Omental fat pad (tissue), 3 donors: ENCODE measurements at regions not wholly inside any gene's neighbourhood (a gene's known extent, or its start where the extent isn't known, plus 50 kb on each side); places are given as distances from the start of the nearest gene placed in this dataset.
A peak's percentile ranks its signal among the peaks of the same experiment; 100 is the strongest.

Experiments
- ATAC-seq: fragments of 150-250 bp; one replicate; pipeline ENCODE4 v1.9.1; 2016; ENCODE audit warnings: mild to moderate bottlenecking, moderate library complexity; ENCODE audit not compliant: low FRiP score
- DNase-seq: peaks from one replicate; pipeline ENCODE4 v3.0.0-alpha.2; 2019; ENCODE audit warnings: low spot score
- TF ChIP-seq, protein P1 (sequence below), 3 donors: fragments of 450-650 bp; IDR thresholded peaks; one replicate each; pipeline ENCODE4 v1.5.1; 2016 to 2017; ENCODE audit warnings: antibody characterized with exemption in 3 of 3, mild to moderate bottlenecking in 3 of 3, moderate library complexity in 2 of 3

DNA sequence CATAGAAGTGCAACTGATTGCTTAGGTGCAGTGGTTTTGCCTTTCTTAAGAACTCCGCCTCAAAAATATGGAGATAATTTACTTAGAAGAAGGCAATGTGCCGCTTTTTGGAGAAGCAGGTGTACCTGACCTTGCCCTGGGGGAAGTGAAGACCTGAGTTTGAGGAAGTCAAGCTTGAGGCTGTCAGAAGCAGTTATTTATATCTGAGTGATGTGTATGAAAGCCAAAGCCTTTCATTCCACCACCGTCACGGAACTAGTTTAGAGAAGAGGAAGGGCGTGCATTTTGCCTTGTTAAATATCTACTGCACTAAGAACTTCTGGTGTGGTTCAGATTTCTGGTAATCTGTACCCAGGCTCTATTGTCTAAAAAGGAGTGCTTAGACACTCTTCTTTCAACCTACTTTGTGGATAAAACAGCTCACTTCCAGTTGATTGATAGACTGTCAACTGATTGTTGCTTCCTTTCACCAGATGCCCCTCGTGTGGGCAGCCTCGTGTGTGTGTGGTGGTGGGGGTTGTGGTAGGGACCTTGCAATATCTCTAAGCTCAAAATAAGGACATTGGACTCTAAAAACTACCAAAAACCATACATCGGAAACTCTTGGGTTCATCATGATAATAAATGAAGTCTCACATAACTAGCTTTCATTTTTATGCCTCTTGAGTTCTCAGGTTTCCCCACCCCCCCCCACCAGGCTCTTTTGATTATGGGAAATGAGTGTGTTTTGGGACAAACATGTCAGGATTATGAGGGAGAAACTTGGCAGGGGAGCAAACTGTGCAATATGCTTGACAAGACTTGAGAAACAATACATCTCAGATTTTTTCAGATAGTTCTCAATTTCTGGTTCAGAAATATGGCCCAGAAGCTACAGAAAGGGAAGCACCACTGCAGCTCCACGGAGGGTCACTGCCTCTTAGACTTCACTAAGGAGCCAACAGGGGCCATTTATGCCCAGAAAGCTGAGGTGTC lies 78.6 kb downstream of the ARF6 start:
- ATAC-seq (no peak), DNase-seq (no peak)

DNA sequence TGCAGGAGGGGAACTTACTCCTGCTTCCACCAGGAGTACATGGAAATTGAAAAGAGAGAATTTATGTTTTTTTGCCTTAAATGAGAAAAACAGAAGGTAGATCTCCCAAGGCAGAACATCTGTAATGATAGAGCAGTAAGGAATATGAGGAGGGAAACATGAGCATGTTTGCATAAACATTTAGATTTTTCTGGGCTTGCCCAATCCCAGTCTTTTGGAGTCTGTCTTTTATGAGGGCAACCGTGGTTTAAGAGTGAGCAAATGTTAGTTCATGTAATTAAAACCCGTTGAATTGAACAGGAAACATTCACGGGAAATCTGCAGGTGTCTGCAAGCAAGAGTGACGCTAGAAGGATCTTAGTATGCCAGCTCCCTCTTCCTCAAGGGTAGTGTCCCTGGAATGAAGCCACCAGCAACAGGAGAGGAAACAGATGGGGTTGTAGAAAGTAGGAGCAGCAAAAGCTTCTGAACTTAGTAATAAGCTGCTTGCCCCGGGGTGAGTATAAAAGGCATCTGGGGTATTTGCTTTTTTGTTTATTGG lies 79.3 kb downstream of the ARF6 start:
- DNase-seq (no peak), ATAC-seq (no peak)
- TF ChIP-seq, protein P1, sequence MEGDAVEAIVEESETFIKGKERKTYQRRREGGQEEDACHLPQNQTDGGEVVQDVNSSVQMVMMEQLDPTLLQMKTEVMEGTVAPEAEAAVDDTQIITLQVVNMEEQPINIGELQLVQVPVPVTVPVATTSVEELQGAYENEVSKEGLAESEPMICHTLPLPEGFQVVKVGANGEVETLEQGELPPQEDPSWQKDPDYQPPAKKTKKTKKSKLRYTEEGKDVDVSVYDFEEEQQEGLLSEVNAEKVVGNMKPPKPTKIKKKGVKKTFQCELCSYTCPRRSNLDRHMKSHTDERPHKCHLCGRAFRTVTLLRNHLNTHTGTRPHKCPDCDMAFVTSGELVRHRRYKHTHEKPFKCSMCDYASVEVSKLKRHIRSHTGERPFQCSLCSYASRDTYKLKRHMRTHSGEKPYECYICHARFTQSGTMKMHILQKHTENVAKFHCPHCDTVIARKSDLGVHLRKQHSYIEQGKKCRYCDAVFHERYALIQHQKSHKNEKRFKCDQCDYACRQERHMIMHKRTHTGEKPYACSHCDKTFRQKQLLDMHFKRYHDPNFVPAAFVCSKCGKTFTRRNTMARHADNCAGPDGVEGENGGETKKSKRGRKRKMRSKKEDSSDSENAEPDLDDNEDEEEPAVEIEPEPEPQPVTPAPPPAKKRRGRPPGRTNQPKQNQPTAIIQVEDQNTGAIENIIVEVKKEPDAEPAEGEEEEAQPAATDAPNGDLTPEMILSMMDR (IDR thresholded peaks at IDR 0.05): no peak

More for the DNA sequence above, 78.6 kb downstream of the ARF6 start:
- TF ChIP-seq, protein P1 (IDR thresholded peaks at IDR 0.05): no peak

DNA sequence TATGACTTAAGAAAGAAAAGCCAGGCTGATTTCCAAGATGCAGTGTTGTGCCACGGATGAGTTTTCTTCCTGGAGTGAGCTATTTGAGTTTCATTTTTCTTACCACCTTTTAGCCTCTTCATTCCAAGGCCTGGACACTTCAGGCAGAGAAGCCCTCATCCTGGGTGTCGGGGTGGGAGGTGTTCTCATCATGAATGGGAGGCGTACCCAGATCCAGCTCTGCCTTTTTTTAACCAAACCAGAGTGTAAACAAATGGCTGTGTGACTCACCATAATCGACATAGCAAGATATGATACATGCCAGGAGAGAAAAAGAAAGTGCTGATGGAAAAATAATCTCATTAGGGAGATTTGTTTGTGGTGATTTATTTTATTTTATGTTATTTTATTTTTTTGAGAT lies 79.9 kb downstream of the ARF6 start:
- DNase-seq (no peak), ATAC-seq (peak; percentile 87)
- TF ChIP-seq, protein P1 (IDR thresholded peaks at IDR 0.05): no peak

DNA sequence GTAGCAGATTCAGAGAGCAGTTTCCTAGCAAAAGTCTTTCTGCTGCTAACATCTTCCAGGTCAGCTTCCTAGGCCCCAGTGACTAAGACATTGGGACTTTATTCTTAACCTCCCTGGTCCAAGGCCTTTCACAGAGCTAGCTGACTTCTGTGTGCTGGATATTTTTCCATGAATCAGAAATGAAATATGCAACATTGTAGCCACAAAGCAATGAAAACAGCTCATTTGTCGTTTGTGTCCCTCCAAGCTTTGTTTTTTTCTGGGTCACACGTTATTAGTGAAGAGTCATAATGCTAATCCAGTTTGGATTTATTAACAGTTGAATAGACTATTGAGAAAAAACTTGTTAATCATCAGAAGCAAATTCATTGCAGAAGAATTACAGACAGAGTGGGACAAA lies 82.4 kb downstream of the ARF6 start:
- DNase-seq (no peak), ATAC-seq (no peak)
- TF ChIP-seq, protein P1 (IDR thresholded peaks at IDR 0.05): no peak

DNA sequence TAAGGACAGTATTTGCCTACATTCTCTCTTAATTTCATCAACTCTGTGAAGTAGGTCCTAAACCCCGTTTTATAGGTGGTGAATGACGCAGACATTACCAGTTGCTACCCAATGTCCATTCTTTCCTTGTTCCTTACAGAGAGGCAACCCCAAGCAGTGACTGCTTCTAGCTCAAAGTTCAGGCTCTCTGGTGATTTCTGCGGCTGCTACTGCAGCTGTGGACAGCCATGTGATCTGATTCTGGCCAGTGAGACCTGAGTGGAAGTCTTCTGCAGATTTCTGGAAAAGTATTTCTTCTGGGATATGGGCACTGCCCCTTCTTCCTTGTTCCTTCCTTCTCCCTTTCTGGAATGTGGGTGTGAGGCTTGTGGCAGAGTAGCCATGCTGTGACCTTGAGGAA lies 82.9 kb downstream of the ARF6 start:
- TF ChIP-seq, protein P1 (IDR thresholded peaks at IDR 0.05): no peak
- ATAC-seq: no peak
- no peak for DNase-seq

DNA sequence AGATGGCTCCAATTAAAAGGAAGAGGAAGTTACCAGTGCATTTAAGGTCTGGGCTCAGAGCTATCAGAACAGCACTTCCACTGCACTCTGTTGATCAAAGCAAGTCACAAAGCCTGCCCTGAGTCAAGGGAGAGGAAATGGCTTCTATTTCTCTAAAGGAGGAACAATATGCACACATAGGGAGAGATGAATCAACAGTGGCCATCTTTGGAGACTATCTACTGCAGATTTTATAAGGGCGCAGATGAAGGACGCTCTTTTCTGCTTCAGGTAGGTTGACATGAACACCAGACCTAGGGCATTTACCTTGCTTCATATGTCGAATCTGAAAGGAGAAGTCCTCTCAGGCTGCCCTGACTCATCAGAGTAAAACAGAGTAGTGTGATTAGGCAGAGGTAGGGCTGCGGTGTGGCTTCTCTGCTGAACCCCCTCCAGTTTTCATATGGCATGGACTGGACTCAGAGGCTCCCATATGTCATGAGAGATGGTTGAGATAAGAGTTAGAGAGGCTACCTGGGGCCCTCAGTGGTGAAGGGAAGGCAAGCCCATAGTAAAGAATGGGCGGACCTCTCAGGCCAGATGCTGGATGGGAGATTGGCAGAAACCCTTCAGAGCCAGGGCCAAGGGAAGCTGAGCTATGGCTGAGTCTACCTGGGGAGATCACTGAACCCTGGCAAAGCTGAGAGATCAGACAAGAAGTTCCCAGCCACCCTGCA lies 84.4 kb downstream of the ARF6 start:
- TF ChIP-seq, protein P1 (IDR thresholded peaks at IDR 0.05): no peak
- ATAC-seq: no peak
- DNase-seq: no peak
